SU-DHL-6 (cell line): ENCODE measurements at regions not wholly inside any gene's neighbourhood (a gene's known extent, or its start where the extent isn't known, plus 50 kb on each side); places are given as distances from the start of the nearest gene placed in this dataset.

Experiments used
- EZH2phosphoT487 ChIP-seq: fragments of 200-600 bp; sonication (generic), shearing (Covaris generic); conservative IDR thresholded peaks from 2 replicates; pipeline ENCODE4 v1.6.1; 2018; ENCODE audit warnings: mild to moderate bottlenecking, antibody characterized with exemption, low read length, moderate library complexity, mixed read lengths
- TF ChIP-seq, protein P1 (sequence below): fragments of 200-600 bp; sonication (generic); IDR thresholded peaks from one replicate; pipeline ENCODE4 v1.5.1; 2017; ENCODE audit warnings: antibody characterized with exemption, mild to moderate bottlenecking, low read length, moderate library complexity; ENCODE audit not compliant: insufficient read depth, poor library complexity, severe bottlenecking

DNA sequence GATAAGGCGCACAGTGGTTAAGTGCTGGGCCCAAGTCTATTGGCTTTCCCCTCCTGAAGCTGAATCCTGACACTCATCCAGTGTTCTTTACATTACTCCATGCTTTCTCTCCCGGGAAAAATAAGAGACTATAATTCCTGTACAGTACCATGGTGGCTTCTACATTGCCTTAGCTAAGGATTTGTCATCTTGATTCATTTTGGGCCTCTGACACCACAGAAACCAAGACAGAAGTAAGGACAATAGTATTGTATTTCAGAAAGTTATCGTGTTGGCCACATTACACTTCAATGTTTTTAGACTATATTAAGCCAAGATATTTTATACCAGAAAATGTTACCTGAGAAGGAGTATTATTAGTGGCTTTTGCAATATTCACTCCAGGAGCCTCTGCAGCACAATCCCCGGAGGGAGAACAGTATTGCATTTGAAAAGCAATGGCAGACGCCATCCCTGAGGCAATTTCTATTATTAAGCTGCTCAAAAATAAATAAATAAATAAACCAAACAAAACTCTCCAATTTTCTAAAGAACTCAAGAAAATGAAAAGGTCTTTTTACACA lies 267.9 kb downstream of the ENC1 start:
- TF ChIP-seq, protein P1, sequence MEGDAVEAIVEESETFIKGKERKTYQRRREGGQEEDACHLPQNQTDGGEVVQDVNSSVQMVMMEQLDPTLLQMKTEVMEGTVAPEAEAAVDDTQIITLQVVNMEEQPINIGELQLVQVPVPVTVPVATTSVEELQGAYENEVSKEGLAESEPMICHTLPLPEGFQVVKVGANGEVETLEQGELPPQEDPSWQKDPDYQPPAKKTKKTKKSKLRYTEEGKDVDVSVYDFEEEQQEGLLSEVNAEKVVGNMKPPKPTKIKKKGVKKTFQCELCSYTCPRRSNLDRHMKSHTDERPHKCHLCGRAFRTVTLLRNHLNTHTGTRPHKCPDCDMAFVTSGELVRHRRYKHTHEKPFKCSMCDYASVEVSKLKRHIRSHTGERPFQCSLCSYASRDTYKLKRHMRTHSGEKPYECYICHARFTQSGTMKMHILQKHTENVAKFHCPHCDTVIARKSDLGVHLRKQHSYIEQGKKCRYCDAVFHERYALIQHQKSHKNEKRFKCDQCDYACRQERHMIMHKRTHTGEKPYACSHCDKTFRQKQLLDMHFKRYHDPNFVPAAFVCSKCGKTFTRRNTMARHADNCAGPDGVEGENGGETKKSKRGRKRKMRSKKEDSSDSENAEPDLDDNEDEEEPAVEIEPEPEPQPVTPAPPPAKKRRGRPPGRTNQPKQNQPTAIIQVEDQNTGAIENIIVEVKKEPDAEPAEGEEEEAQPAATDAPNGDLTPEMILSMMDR = no peak
- no peak for TF ChIP-seq EZH2phosphoT487
